Upper lobe of left lung (tissue), 4 donors: ENCODE measurements at regions not wholly inside any gene's neighbourhood (a gene's known extent, or its start where the extent isn't known, plus 50 kb on each side); places are given as distances from the start of the nearest gene placed in this dataset.

Experiments used
- POLR2A ChIP-seq, 4 donors: fragments of 450-650 bp; IDR thresholded peaks; one replicate each; pipeline ENCODE4 v1.5.1; 2016 to 2017; ENCODE audit warnings: antibody characterized with exemption in 4 of 4, mild to moderate bottlenecking in 2 of 4
- TF ChIP-seq, protein P1 (sequence below), 6 experiments: fragments of 450-650 bp in 4 of 6; fragments of 200-600 bp in 2 of 6; sonication (generic) in 2 of 6; IDR thresholded peaks; one replicate each; pipeline ENCODE4 v1.5.1; 2016 to 2019; ENCODE audit warnings: antibody characterized with exemption in 6 of 6

GRCh38 chr15:87578776-87579175 lies 677.8 kb downstream of the NTRK3 start:
- TF ChIP-seq, protein P1, sequence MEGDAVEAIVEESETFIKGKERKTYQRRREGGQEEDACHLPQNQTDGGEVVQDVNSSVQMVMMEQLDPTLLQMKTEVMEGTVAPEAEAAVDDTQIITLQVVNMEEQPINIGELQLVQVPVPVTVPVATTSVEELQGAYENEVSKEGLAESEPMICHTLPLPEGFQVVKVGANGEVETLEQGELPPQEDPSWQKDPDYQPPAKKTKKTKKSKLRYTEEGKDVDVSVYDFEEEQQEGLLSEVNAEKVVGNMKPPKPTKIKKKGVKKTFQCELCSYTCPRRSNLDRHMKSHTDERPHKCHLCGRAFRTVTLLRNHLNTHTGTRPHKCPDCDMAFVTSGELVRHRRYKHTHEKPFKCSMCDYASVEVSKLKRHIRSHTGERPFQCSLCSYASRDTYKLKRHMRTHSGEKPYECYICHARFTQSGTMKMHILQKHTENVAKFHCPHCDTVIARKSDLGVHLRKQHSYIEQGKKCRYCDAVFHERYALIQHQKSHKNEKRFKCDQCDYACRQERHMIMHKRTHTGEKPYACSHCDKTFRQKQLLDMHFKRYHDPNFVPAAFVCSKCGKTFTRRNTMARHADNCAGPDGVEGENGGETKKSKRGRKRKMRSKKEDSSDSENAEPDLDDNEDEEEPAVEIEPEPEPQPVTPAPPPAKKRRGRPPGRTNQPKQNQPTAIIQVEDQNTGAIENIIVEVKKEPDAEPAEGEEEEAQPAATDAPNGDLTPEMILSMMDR (IDR thresholded peaks at IDR 0.05), result no peak
- no peak for TF ChIP-seq POLR2A (IDR thresholded peaks at IDR 0.05)
